NT2/D1 (cell line): ENCODE measurements at regions not wholly inside any gene's neighbourhood (a gene's known extent, or its start where the extent isn't known, plus 50 kb on each side); places are given as distances from the start of the nearest gene placed in this dataset.
"Not testable (repeated sequence)": the region's sequence is repeated elsewhere in the genome, so short reads cannot be mapped to it uniquely, and the experiment has no call there.

ENCODE experiments used
- DNase-seq: peaks from one replicate; pipeline ENCODE4 v3.0.0-alpha.2; 2011; ENCODE audit warnings: low read depth, low spot score
- H3K27me3 ChIP-seq: 2 replicates; pipeline ENCODE4 v1.6.0; 2011; ENCODE audit warnings: mild to moderate bottlenecking; ENCODE audit not compliant: insufficient read length, insufficient read depth
- H3K36me3 ChIP-seq: 2 replicates; pipeline ENCODE4 v1.6.1; 2011; ENCODE audit warnings: mild to moderate bottlenecking, low read length, mixed read lengths; ENCODE audit not compliant: insufficient read depth, insufficient read length
- H3K4me1 ChIP-seq: 2 replicates; pipeline ENCODE4 v1.5.1; 2011; ENCODE audit not compliant: insufficient read depth, insufficient read length
- H3K4me3 ChIP-seq: 2 replicates; pipeline ENCODE4 v1.5.1; 2011; ENCODE audit warnings: low read depth; ENCODE audit not compliant: insufficient read length
- H3K9ac ChIP-seq: 2 replicates; pipeline ENCODE4 v1.6.0; 2011; ENCODE audit warnings: low read depth; ENCODE audit not compliant: insufficient read length
- H3K9me3 ChIP-seq: 2 replicates; pipeline ENCODE4 v1.5.1; 2011; ENCODE audit warnings: mild to moderate bottlenecking, low read length; ENCODE audit not compliant: insufficient read depth
- SUZ12 ChIP-seq: IDR thresholded peaks from 2 replicates; pipeline ENCODE4 v1.6.1; 2011; ENCODE audit not compliant: insufficient read length, insufficient read depth; ENCODE audit errors: extremely low read depth
- YY1 ChIP-seq: IDR thresholded peaks from 2 replicates; pipeline ENCODE4 v1.6.1; 2011; ENCODE audit not compliant: insufficient read length, insufficient read depth
- ZNF274 ChIP-seq: IDR thresholded peaks from 2 replicates; pipeline ENCODE4 v1.6.1; 2011; ENCODE audit warnings: mild to moderate bottlenecking, low read depth, low read length

DNA sequence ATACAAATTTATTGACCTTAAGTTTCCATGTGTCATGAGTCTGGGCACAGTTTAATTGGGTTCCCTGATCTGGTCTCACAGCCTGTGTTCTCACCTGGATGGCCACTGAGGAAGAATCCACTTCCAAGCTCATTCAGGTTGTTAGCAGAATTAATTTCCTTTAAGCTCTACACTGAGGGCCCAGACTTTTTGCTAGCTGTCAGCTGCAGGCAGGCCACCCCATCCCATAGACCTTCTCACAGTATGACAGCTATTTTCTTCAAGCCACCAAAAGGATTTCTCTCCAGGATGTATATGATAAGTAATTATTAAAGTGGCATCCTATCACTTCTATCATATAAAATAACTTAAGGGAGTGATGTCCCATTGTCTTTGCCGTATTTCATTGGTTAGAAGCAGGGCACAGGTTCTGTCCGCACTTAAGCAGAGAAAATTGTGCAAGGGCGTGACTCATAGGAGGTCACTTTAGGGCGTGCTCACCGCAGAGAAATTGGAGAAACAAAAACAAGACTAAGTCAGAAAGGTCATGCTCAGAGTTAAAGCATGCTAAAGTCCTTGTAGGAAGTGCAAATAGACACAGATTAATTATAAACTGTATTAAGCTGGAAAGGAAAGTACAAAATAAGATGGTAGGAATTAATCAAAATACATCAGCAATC, 109.9 kb downstream of the AHR start:
- Histone ChIP-seq H3K27me3 (no peaks in the 10 kb centered on the region), H3K36me3 (no peaks in the 10 kb centered on the region), H3K4me1 (no peaks in the 10 kb centered on the region), H3K9ac (no peak overlapping the region), H3K4me3 (no peak overlapping the region), H3K9me3 (no peaks in the 10 kb centered on the region)
- TF ChIP-seq YY1 = no peak
- TF ChIP-seq ZNF274 = no peak
- TF ChIP-seq SUZ12 = no peak
- no peak for DNase-seq

DNA sequence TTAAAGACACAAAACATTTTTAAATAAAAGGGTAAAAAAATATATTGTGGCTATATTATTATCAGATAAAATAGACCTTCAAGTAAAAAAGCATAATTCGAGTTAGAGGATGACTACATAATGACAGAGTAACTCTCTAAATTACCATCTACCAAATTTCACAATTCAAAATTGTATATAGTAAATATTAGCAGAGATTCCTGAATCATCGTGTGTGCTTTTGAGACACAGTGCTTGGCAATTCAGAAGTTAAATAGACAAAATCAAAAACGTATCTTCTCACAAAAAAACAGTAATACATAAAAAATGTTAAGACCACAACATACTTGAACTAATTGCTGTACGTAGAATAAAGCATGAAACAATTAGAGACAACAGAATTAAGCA, 110.4 kb downstream of the AHR start:
- no peaks in the 10 kb centered on the region for H3K27me3 ChIP-seq
- no peak for TF ChIP-seq SUZ12
- TF ChIP-seq ZNF274 = no peak
- no peak for TF ChIP-seq YY1
- H3K9ac ChIP-seq = no peak overlapping the region
- H3K36me3 ChIP-seq = no peaks in the 10 kb centered on the region
- no peaks in the 10 kb centered on the region for H3K4me1 ChIP-seq
- no peak for DNase-seq
- H3K9me3 ChIP-seq = no peaks in the 10 kb centered on the region
- H3K4me3 ChIP-seq = no peak overlapping the region

DNA sequence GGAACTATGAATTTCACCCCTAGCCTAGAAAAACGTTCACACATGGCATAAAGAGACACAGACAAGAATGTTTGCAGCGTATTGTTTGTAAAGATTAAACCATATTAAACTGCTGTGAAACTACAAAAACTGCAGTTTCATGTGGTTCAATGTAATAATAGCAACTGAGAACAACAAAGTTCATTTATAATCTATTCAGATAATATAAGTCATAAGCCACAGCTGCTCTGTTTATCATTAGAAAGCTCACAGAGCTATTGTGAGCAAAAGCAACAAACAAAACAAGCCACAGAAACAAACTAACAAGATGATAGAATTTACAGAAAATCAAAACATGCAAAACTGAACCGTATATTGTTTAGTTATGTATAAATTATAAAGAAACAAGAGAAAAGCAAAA, 113.5 kb downstream of the AHR start:
- TF ChIP-seq YY1 (no peak), ZNF274 (no peak), SUZ12 (no peak)
- Histone ChIP-seq H3K4me1 (no peaks in the 10 kb centered on the region), H3K27me3 (no peaks in the 10 kb centered on the region), H3K9me3 (no peaks in the 10 kb centered on the region), H3K9ac (no peak overlapping the region), H3K4me3 (no peak overlapping the region), H3K36me3 (no peaks in the 10 kb centered on the region)
- DNase-seq = no peak

DNA sequence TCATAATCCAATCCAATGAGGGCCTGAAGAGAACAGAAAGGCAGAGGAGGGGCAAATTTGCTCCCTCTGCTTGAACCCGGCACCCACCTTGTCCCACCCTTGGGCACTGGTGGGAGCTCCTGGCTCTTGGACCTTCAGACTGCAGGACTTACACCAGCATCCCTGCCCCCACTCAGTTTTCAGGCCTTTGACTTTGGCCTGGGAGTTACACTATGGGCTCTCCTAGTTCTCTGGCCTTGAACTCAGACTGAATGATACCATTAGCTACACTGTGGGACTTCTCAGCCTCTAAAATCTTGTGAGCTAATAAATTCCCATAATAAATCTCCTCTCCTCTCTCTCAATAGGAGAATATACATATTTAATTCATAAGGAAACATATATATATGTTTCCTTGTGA, 114.4 kb downstream of the AHR start:
- no peaks in the 10 kb centered on the region for H3K4me1 ChIP-seq
- H3K9ac ChIP-seq = no peak overlapping the region
- H3K27me3 ChIP-seq = no peaks in the 10 kb centered on the region
- H3K36me3 ChIP-seq = no peaks in the 10 kb centered on the region
- DNase-seq = no peak
- H3K4me3 ChIP-seq = no peak overlapping the region
- no peak for TF ChIP-seq ZNF274
- no peak for TF ChIP-seq YY1
- TF ChIP-seq SUZ12 = no peak
- no peaks in the 10 kb centered on the region for H3K9me3 ChIP-seq

DNA sequence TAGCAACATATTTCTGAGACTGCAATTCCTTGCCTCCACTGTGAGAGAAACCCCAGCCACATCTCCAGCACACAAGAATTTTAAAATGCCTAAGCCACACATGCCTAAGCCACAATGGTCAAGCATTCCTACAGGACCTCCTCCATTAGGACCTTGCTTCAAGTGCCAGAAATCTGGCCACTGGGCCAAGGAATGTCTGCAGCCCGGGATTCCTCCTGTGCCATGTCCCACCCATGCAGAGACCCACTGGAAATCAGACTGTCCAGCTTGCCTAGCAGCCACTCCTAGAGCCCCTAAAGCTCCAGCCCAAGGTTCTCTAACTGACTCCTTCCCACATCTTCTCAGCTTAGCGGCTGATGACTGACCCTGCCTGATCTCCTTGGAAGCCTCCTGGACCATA, 117.5 kb downstream of the AHR start:
- Histone ChIP-seq H3K36me3 (no peaks in the 10 kb centered on the region), H3K9me3 (no peaks in the 10 kb centered on the region), H3K4me1 (no peaks in the 10 kb centered on the region), H3K9ac (no peak overlapping the region), H3K4me3 (no peak overlapping the region), H3K27me3 (no peaks in the 10 kb centered on the region)
- TF ChIP-seq SUZ12 (no peak), YY1 (no peak), ZNF274 (no peak)
- DNase-seq = no peak

DNA sequence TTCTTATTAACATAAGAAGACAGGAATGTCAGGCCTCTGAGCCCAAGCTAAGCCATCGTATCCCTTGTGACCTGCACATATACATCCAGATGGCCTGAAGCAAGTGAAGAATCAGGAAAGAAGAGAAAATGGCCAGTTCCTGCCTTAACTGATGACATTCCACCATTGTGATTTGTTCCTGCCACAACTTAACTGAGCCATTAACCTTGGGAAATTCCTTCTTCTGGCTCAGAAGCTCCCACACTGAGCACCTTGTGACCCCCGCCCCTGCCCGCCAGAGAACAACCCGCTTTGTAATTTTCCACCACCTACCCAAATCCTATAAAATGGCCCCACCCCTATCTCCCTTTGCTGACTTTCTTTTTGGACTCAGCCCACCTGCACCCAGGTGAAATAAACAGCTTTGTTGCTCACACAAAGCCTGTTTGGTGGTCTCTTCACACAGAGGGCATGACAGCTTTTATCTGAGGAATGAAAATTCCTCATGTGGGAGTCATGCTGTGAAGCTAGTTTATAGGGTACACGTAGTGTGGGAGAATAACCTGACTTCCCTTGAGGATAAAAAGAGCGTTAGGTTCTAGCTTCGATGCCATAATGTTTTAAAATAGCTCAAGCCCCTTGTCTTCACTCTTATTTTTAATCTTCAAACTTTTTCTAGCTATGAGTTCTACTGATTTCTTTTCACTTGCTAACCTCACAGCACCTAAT, 122.0 kb downstream of the AHR start:
- not testable (repeated sequence) for H3K4me1 ChIP-seq, H3K36me3 ChIP-seq, H3K9ac ChIP-seq, DNase-seq, H3K4me3 ChIP-seq, H3K9me3 ChIP-seq, H3K27me3 ChIP-seq

DNA sequence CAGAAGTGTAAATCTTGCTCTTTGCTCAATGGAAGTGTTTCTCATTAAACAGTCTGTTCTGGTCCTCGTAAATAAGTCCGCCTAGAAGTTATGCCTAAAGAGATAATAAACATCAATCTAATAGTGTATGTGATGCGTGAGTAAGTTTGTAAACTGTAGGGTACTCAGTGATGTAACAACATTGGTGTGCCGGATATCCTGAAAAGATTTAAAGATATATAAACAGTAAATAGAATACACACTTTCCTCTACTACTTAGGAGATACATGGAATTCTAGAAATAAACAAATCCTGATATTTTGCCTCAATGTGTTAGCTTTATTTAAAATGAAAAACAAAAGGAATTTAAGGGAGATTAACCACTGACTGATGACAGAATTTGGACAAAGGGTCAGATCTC, 123.5 kb downstream of the AHR start:
- Histone ChIP-seq H3K4me3 (no peak overlapping the region), H3K9ac (no peak overlapping the region)
- TF ChIP-seq ZNF274 (no peak), YY1 (no peak), SUZ12 (no peak)

More for the DNA sequence above, 123.5 kb downstream of the AHR start:
- Histone ChIP-seq H3K9me3 (0 out of 2 replicates have a peak, but pooled peaks cover 1% of the 10 kb centered on the region), H3K36me3 (no peaks in the 10 kb centered on the region), H3K27me3 (no peaks in the 10 kb centered on the region), H3K4me1 (no peaks in the 10 kb centered on the region)
- no peak for DNase-seq
